CD4-positive, alpha-beta T cell (primary cell): ENCODE measurements at regions not wholly inside any gene's neighbourhood (a gene's known extent, or its start where the extent isn't known, plus 50 kb on each side); places are given as distances from the start of the nearest gene placed in this dataset.

Source experiments
- ATAC-seq: fragments of 200-7000 bp; cut with Tn5 transposase; one replicate; pipeline ENCODE4 v1.10.0; 2022; ENCODE audit warnings: mild to moderate bottlenecking; ENCODE audit not compliant: poor library complexity
- CTCF ChIA-PET: fragments of 350-600 bp; sonication (Branson Sonifier 250); formaldehyde crosslinking; loops from one replicate; lab custom pipeline; 2021; ENCODE audit warnings: antibody characterized with exemption, inconsistent platforms; lab: Charles Lee
- POLR2A ChIA-PET: fragments of 350-600 bp; sonication (Branson Sonifier 250); formaldehyde crosslinking; loops from one replicate; lab custom pipeline; 2021; ENCODE audit warnings: antibody characterized with exemption, inconsistent platforms; lab: Charles Lee
- DNase-seq, 14 experiments: peaks; one replicate each; pipeline ENCODE4 v3.0.0-alpha.2; 2013 to 2020; ENCODE audit warnings: mixed read lengths in 2 of 14
- H3K27ac ChIP-seq, 2 donors: one replicate each; pipeline versions ENCODE4 v1.5.1 to v1.7.0; 2013; ENCODE audit warnings: low read length in 2 of 2, low read depth in 1 of 2, mild to moderate bottlenecking in 1 of 2
- H3K27me3 ChIP-seq, 2 experiments: 1 replicate in 1 of 2; 2 replicates in 1 of 2; pipeline versions ENCODE4 v1.6.1 to v1.7.0; 2013; ENCODE audit warnings: low read length in 2 of 2, control low read depth in 1 of 2, mild to moderate bottlenecking in 1 of 2, moderate library complexity in 1 of 2; ENCODE audit not compliant: insufficient read depth in 2 of 2, control insufficient read depth in 1 of 2
- H3K36me3 ChIP-seq: one replicate; pipeline ENCODE4 v1.6.1; 2013; ENCODE audit warnings: low read length, control low read depth; ENCODE audit not compliant: insufficient read depth
- H3K4me1 ChIP-seq: one replicate; pipeline ENCODE4 v1.6.1; 2013; ENCODE audit warnings: low read length, control low read depth; ENCODE audit not compliant: insufficient read depth
- H3K4me3 ChIP-seq: one replicate; pipeline ENCODE4 v1.5.1; 2013; ENCODE audit warnings: mild to moderate bottlenecking, low read length, moderate library complexity
- H3K9me3 ChIP-seq, 2 experiments: 1 replicate in 1 of 2; 2 replicates in 1 of 2; pipeline versions ENCODE4 v1.6.1 to v1.7.0; 2013; ENCODE audit warnings: low read length in 2 of 2, mild to moderate bottlenecking in 2 of 2, control low read depth in 1 of 2, moderate library complexity in 1 of 2; ENCODE audit not compliant: control insufficient read depth in 1 of 2, insufficient read depth in 1 of 2
- H3K27ac Mint-ChIP-seq: one replicate; pipeline ENCODE4 v1.8.0; 2020; ENCODE audit warnings: mixed read lengths
- H3K27me3 Mint-ChIP-seq: one replicate; pipeline ENCODE4 v1.8.0; 2021; ENCODE audit warnings: mixed read lengths
- H3K36me3 Mint-ChIP-seq: one replicate; pipeline ENCODE4 v1.8.0; 2021; ENCODE audit warnings: low read depth, mixed read lengths
- H3K4me1 Mint-ChIP-seq: one replicate; pipeline ENCODE4 v1.8.0; 2021; ENCODE audit warnings: low read depth, mixed read lengths
- H3K4me3 Mint-ChIP-seq: one replicate; pipeline ENCODE4 v1.8.0; 2020; ENCODE audit warnings: mild to moderate bottlenecking, mixed read lengths
- H3K9me3 Mint-ChIP-seq: one replicate; pipeline ENCODE4 v1.8.0; 2020; ENCODE audit warnings: mixed read lengths
- CTCF ChIP-seq: fragments of 200-600 bp; IDR thresholded peaks from one replicate; pipeline ENCODE4 v1.8.0; 2022; ENCODE audit warnings: antibody characterized with exemption, mild to moderate bottlenecking
- intact Hi-C, 2 experiments: fragments of 100-400 bp; cut with DNase I in 1 of 2; cut with micrococcal nuclease in 1 of 2; formaldehyde crosslinking; loops; one replicate each; pipeline versions ENCODE4 v1.15.1 to v1.9.0; 2023 to 2025; cut with DNase I, micrococcal nuclease

GRCh38 chr13:22423261-22423660 lies 752.4 kb downstream of the FGF9 start:
- no peak for TF ChIP-seq CTCF
- Histone ChIP-seq H3K9me3 (no peaks in the 10 kb centered on the region), H3K4me3 (no peak overlapping the region), H3K36me3 (no peaks in the 10 kb centered on the region), H3K27ac (no peak overlapping the region), H3K4me1 (no peaks in the 10 kb centered on the region), H3K27me3 (no peaks in the 10 kb centered on the region)
- intact Hi-C loops: no loop called here
- CTCF ChIA-PET: no interaction called here
- no peak overlapping the region for H3K27ac Mint-ChIP-seq
- H3K27me3 Mint-ChIP-seq: no peaks in the 10 kb centered on the region
- POLR2A ChIA-PET: no interaction called here
- ATAC-seq (no peak), DNase-seq (no peak)
- no peaks in the 10 kb centered on the region for H3K36me3 Mint-ChIP-seq
- no peak overlapping the region for H3K4me3 Mint-ChIP-seq
- H3K4me1 Mint-ChIP-seq: no peaks in the 10 kb centered on the region
- no peaks in the 10 kb centered on the region for H3K9me3 Mint-ChIP-seq

GRCh38 chr13:22425087-22425486 lies 754.2 kb downstream of the FGF9 start:
- CTCF ChIA-PET: no interaction called here
- Mint-ChIP-seq H3K27me3 (no peaks in the 10 kb centered on the region), H3K36me3 (no peaks in the 10 kb centered on the region), H3K9me3 (no peaks in the 10 kb centered on the region), H3K4me3 (no peak overlapping the region), H3K4me1 (no peaks in the 10 kb centered on the region), H3K27ac (no peak overlapping the region)
- no peak for TF ChIP-seq CTCF
- Histone ChIP-seq H3K4me3 (no peak overlapping the region), H3K36me3 (no peaks in the 10 kb centered on the region), H3K27ac (no peak overlapping the region), H3K27me3 (no peaks in the 10 kb centered on the region), H3K4me1 (no peaks in the 10 kb centered on the region), H3K9me3 (no peaks in the 10 kb centered on the region)
- POLR2A ChIA-PET: no interaction called here
- ATAC-seq: no peak
- no peak for DNase-seq
- intact Hi-C loops: no loop called here

DNA sequence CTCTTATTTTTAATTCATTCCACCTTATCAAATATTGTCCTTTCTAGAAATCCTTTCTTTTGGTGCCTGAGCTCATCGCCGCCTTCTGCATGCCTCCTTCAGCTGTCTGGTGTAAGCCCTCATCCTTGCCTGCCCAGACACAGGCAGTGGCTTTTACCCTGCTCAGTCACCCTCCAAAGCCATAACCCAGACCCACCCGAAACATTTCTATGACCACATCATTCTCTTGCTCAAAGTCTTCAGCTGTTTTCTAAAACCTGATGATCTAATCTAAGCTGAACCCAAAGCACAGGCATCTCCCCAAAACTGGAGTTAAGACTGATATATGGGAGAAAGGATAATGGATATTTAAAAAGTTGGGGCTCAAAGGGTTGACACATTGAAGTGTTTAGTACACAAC lies 753.7 kb upstream of the SGCG start:
- Histone ChIP-seq H3K4me1 (no peaks in the 10 kb centered on the region), H3K9me3 (no peaks in the 10 kb centered on the region), H3K27ac (no peak overlapping the region), H3K36me3 (no peaks in the 10 kb centered on the region), H3K27me3 (no peaks in the 10 kb centered on the region), H3K4me3 (no peak overlapping the region)
- no peak for ATAC-seq
- DNase-seq: no peak
- Mint-ChIP-seq H3K4me3 (no peak overlapping the region), H3K27me3 (no peaks in the 10 kb centered on the region), H3K36me3 (no peaks in the 10 kb centered on the region), H3K9me3 (no peaks in the 10 kb centered on the region), H3K27ac (no peak overlapping the region), H3K4me1 (no peaks in the 10 kb centered on the region)
- no peak for TF ChIP-seq CTCF
- CTCF ChIA-PET: no interaction called here
- intact Hi-C loops: no loop called here
- POLR2A ChIA-PET: no interaction called here
